SK-N-SH treated with all-trans-retinoic acid at 6 μM for 48 hours (cell line): ENCODE measurements at regions not wholly inside any gene's neighbourhood (a gene's known extent, or its start where the extent isn't known, plus 50 kb on each side); places are given as distances from the start of the nearest gene placed in this dataset.

ENCODE experiments used
- ISL1 ChIP-seq: fragments of 250-450 bp; sonication (Bioruptor Pico); IDR thresholded peaks from 2 replicates; pipeline ENCODE4 v2.1.2; 2022; ENCODE audit warnings: mild to moderate bottlenecking, moderate library complexity
- PPARA ChIP-seq: fragments of 250-450 bp; sonication (Bioruptor Pico); IDR thresholded peaks from 2 replicates; pipeline ENCODE4 v1.5.0; 2020; ENCODE audit warnings: mild to moderate bottlenecking, borderline replicate concordance
- RARB ChIP-seq: fragments of 250-450 bp; sonication (Bioruptor Pico); IDR thresholded peaks from 2 replicates; pipeline ENCODE4 v1.8.0; 2021; ENCODE audit warnings: mild to moderate bottlenecking, moderate library complexity
- ZC3H10 ChIP-seq: fragments of 250-450 bp; sonication (Bioruptor Pico); IDR thresholded peaks from 2 replicates; pipeline ENCODE4 v1.5.1; 2021; ENCODE audit warnings: mild to moderate bottlenecking, moderate library complexity
- ZNF565 ChIP-seq: fragments of 450-650 bp; formaldehyde crosslinking; conservative IDR thresholded peaks from 2 replicates; pipeline ENCODE4 v1.5.0; 2020; ENCODE audit warnings: low read depth, mild to moderate bottlenecking, moderate library complexity
- TF ChIP-seq, protein P1 (sequence below): fragments of 250-450 bp; sonication (Bioruptor Pico); IDR thresholded peaks from 2 replicates; pipeline ENCODE4 v1.8.0; 2021; ENCODE audit warnings: low read depth, mild to moderate bottlenecking, moderate library complexity, borderline replicate concordance
- TF ChIP-seq, protein P2 (sequence below): fragments of 250-450 bp; sonication (Bioruptor Pico); IDR thresholded peaks from 2 replicates; pipeline ENCODE4 v1.5.0; 2020; ENCODE audit warnings: mild to moderate bottlenecking, moderate library complexity
- TF ChIP-seq, protein P3 (sequence below): fragments of 250-450 bp; sonication (Bioruptor Pico); IDR thresholded peaks from 2 replicates; pipeline ENCODE4 v1.5.1; 2020; ENCODE audit warnings: low read depth, mild to moderate bottlenecking, moderate library complexity
- TF ChIP-seq, protein P4 (sequence below): fragments of 250-450 bp; sonication (Bioruptor Pico); IDR thresholded peaks from 2 replicates; pipeline ENCODE4 v1.8.0; 2020; ENCODE audit warnings: mild to moderate bottlenecking, moderate library complexity, borderline replicate concordance

DNA sequence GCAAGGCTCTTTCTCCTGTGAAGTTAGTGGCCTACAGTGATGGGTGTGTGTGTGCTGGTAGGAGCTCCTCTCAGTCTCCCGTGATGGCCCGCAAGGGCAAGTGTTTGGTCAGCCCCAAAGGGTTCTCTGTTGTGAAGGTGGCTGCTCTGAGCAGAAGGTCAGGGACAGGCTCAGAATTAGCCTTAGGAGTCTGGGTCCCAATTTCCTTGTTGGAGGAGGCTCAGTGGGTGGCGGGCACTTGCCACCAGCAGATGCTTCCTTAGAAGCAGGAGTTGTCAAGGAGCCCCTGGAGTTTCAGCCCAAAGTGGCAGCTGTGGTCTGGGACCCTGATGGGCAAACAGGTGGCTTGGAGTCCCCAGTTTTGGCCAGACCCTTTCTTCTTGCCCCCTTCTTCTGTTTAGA, 154.4 kb downstream of the MACROH2A1 start:
- no peak for TF ChIP-seq RARB
- TF ChIP-seq ZNF565 (CRISPR knock-in tag) = no peak
- no peak for TF ChIP-seq ZC3H10
- TF ChIP-seq, protein P1, sequence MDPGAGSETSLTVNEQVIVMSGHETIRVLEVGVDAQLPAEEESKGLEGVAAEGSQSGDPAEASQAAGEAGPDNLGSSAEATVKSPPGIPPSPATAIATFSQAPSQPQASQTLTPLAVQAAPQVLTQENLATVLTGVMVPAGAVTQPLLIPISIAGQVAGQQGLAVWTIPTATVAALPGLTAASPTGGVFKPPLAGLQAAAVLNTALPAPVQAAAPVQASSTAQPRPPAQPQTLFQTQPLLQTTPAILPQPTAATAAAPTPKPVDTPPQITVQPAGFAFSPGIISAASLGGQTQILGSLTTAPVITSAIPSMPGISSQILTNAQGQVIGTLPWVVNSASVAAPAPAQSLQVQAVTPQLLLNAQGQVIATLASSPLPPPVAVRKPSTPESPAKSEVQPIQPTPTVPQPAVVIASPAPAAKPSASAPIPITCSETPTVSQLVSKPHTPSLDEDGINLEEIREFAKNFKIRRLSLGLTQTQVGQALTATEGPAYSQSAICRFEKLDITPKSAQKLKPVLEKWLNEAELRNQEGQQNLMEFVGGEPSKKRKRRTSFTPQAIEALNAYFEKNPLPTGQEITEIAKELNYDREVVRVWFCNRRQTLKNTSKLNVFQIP (CRISPR knock-in tag) = no peak
- TF ChIP-seq, protein P2, sequence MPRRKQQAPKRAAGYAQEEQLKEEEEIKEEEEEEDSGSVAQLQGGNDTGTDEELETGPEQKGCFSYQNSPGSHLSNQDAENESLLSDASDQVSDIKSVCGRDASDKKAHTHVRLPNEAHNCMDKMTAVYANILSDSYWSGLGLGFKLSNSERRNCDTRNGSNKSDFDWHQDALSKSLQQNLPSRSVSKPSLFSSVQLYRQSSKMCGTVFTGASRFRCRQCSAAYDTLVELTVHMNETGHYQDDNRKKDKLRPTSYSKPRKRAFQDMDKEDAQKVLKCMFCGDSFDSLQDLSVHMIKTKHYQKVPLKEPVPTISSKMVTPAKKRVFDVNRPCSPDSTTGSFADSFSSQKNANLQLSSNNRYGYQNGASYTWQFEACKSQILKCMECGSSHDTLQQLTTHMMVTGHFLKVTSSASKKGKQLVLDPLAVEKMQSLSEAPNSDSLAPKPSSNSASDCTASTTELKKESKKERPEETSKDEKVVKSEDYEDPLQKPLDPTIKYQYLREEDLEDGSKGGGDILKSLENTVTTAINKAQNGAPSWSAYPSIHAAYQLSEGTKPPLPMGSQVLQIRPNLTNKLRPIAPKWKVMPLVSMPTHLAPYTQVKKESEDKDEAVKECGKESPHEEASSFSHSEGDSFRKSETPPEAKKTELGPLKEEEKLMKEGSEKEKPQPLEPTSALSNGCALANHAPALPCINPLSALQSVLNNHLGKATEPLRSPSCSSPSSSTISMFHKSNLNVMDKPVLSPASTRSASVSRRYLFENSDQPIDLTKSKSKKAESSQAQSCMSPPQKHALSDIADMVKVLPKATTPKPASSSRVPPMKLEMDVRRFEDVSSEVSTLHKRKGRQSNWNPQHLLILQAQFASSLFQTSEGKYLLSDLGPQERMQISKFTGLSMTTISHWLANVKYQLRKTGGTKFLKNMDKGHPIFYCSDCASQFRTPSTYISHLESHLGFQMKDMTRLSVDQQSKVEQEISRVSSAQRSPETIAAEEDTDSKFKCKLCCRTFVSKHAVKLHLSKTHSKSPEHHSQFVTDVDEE = no peak
- TF ChIP-seq, protein P3, sequence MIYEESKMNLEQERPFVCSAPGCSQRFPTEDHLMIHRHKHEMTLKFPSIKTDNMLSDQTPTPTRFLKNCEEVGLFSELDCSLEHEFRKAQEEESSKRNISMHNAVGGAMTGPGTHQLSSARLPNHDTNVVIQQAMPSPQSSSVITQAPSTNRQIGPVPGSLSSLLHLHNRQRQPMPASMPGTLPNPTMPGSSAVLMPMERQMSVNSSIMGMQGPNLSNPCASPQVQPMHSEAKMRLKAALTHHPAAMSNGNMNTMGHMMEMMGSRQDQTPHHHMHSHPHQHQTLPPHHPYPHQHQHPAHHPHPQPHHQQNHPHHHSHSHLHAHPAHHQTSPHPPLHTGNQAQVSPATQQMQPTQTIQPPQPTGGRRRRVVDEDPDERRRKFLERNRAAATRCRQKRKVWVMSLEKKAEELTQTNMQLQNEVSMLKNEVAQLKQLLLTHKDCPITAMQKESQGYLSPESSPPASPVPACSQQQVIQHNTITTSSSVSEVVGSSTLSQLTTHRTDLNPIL = no peak
- no peak for TF ChIP-seq ISL1 (CRISPR knock-in tag)
- TF ChIP-seq, protein P4, sequence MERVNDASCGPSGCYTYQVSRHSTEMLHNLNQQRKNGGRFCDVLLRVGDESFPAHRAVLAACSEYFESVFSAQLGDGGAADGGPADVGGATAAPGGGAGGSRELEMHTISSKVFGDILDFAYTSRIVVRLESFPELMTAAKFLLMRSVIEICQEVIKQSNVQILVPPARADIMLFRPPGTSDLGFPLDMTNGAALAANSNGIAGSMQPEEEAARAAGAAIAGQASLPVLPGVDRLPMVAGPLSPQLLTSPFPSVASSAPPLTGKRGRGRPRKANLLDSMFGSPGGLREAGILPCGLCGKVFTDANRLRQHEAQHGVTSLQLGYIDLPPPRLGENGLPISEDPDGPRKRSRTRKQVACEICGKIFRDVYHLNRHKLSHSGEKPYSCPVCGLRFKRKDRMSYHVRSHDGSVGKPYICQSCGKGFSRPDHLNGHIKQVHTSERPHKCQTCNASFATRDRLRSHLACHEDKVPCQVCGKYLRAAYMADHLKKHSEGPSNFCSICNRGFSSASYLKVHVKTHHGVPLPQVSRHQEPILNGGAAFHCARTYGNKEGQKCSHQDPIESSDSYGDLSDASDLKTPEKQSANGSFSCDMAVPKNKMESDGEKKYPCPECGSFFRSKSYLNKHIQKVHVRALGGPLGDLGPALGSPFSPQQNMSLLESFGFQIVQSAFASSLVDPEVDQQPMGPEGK (CRISPR knock-in tag) = no peak
- no peak for TF ChIP-seq PPARA
